Urothelium cell line (cell line): ENCODE measurements at regions not wholly inside any gene's neighbourhood (a gene's known extent, or its start where the extent isn't known, plus 50 kb on each side); places are given as distances from the start of the nearest gene placed in this dataset.

Experiments used
- DNase-seq: peaks from one replicate; pipeline ENCODE4 v3.0.0; 2011; ENCODE audit warnings: low spot score, mixed read lengths
- FAIRE-seq: peaks from 2 replicates; lab custom pipeline; 2011; peaks lifted over from hg19 to GRCh38; lab: Jason Lieb, UNC

GRCh38 chr7:41878309-41879295 lies 175.7 kb upstream of the INHBA start:
- DNase-seq (no peak), FAIRE-seq (no peak)

GRCh38 chr7:41877118-41877517 lies 174.2 kb upstream of the INHBA start:
- FAIRE-seq, result peak; percentile 50
- no peak for DNase-seq

- FAIRE-seq (no peak), DNase-seq (no peak)
Observed at GRCh38 chr7:41875513-41875912, 172.6 kb upstream of the INHBA start.

GRCh38 chr7:41874201-41874785 lies 171.4 kb upstream of the INHBA start:
- FAIRE-seq, result no peak
- no peak for DNase-seq

- no peak for DNase-seq
- FAIRE-seq, result no peak
Observed at GRCh38 chr7:41873741-41874140, 170.9 kb upstream of the INHBA start.

- FAIRE-seq (no peak), DNase-seq (no peak)
Observed at GRCh38 chr7:41872966-41873365, 170.1 kb upstream of the INHBA start.

- FAIRE-seq (no peak), DNase-seq (no peak)
Observed at GRCh38 chr7:41870461-41871138, 167.7 kb upstream of the INHBA start.

- FAIRE-seq (no peak), DNase-seq (no peak)
Observed at GRCh38 chr7:41869997-41870396, 167.1 kb upstream of the INHBA start.

GRCh38 chr7:41869596-41869995 lies 166.7 kb upstream of the INHBA start:
- no peak for FAIRE-seq
- DNase-seq, result no peak

GRCh38 chr7:41869091-41869490 lies 166.2 kb upstream of the INHBA start:
- DNase-seq (no peak), FAIRE-seq (no peak)

GRCh38 chr7:41867639-41868280 lies 164.9 kb upstream of the INHBA start:
- FAIRE-seq (no peak), DNase-seq (no peak)

GRCh38 chr7:41862261-41862660 lies 159.4 kb upstream of the INHBA start:
- DNase-seq (no peak), FAIRE-seq (no peak)

GRCh38 chr7:41861642-41862041 lies 158.8 kb upstream of the INHBA start:
- FAIRE-seq (no peak), DNase-seq (no peak)

GRCh38 chr7:41858201-41858600 lies 155.3 kb upstream of the INHBA start:
- FAIRE-seq (peak; percentile 35), DNase-seq (no peak)

GRCh38 chr7:41855798-41856197 lies 152.9 kb upstream of the INHBA start:
- FAIRE-seq, result no peak

GRCh38 chr7:41847606-41848005 lies 144.7 kb upstream of the INHBA start:
- DNase-seq, result no peak
- no peak for FAIRE-seq

More at GRCh38 chr7:41855798-41856197, 152.9 kb upstream of the INHBA start:
- no peak for DNase-seq

- no peak for FAIRE-seq
- DNase-seq, result no peak
Observed at GRCh38 chr7:41847151-41847550, 144.3 kb upstream of the INHBA start.

- FAIRE-seq (no peak), DNase-seq (no peak)
Observed at GRCh38 chr7:41842956-41843355, 140.1 kb upstream of the INHBA start.

- no peak for DNase-seq
- no peak for FAIRE-seq
Observed at GRCh38 chr7:41837916-41838315, 135.0 kb upstream of the INHBA start.

- FAIRE-seq, result no peak
Observed at GRCh38 chr7:41835976-41836530, 133.2 kb upstream of the INHBA start.

More at GRCh38 chr7:41835976-41836530, 133.2 kb upstream of the INHBA start:
- DNase-seq, result no peak
